HG02571 (cell line): ENCODE measurements at regions not wholly inside any gene's neighbourhood (a gene's known extent, or its start where the extent isn't known, plus 50 kb on each side); places are given as distances from the start of the nearest gene placed in this dataset.
"Not testable (repeated sequence)": the region's sequence is repeated elsewhere in the genome, so short reads cannot be mapped to it uniquely, and the experiment has no call there.

Experiments
- ATAC-seq: cut with Tn5 transposase; IDR thresholded peaks from one replicate; pipeline ENCODE4 v1.9.1; 2021; ENCODE audit warnings: mild to moderate bottlenecking, moderate library complexity; ENCODE audit not compliant: unreplicated experiment

DNA sequence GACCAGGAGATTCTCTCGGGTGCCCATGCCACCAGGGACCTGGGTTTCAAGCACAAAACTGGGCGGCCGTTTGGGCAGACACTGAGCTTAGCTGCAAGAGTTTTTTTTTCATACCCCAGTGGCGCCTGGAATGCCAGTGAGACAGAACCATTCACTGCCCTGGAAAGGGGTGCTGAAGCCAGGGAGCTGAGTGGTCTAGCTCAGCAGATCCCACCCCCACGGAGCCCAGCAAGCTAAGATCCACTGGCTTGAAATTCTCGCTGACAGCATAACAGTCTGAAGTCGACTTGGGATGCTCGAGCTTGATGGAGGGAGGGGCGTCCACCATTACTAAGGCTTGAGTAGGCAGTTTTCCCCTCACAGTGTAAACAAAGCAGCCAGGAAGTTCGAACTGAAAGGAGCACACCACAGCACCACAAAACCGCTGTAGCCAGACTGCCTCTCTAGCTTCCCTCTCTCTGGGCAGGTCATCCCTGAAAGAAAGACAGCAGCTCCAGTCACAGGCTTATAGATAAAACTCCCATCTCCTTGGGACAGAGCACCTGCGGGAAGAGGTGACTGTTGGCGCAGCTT is 157.7 kb downstream of the GIPC2 start:
- not testable (repeated sequence) for ATAC-seq

DNA sequence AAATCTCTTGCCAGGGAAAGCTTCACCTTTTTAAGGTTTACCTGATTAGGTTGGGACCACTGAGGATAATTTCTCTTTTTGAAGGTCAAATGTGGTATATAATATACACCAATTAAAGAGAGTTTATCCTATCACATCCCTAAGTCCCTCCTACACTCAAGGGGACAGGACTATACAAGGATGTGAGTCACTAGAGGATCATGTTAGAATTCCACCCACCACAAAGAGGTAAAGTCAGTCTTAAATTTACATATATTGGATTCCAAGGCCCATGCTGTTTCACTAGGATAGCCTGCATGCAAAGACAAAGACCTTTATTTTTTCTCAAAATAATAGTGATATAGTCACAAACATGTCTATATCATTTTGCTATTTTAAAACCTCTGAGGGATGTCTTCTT is 164.4 kb downstream of the GIPC2 start:
- ATAC-seq, result no peak

DNA sequence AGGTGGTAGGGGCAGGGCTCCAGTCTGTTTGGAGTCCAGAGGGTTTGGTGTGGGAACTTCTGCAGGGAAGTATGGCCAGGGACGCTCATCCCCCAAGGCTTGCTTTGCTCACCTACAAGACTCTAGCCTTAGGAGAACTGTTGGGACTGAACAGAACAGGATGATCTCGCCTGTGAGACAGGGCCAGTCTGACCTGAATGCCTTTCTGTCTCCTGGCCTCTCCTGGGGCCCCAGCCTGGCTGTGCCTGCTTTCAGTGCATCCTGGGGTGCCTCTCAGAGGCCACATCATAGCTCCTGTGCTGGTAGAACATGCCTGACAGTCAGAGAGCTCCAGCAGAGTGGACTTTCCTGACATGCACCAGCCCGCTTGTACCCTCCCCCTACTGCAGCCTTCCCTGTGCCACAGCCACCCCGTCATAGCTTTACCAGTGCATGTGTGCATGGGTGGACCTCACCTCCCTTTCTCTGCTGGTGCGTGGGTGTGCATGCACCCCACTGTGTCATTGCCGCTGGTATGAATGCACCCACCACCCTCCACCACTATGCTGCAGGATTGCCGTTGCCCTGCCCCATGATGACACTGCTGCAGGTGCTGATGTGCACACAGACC is 165.8 kb downstream of the GIPC2 start:
- ATAC-seq, result no peak

DNA sequence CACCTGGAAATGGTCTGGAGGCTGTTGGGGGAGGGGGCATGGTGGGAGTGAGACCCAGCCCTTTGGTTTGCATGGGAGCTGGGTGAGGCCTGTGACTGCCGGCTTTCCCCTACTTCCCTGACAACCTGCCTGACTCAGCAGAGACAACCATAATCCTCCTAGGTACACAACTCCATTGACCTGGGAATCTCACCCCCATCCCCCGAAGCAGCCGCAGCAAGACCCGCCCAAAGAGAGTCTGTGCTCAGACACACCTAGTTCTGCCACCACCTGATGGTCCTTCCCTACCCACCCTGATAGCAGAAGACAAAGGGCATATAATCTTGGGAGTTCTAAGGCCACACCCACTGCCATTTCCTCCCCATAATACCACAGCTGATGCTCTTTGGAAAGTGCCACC is 168.6 kb downstream of the GIPC2 start:
- ATAC-seq, result no peak

DNA sequence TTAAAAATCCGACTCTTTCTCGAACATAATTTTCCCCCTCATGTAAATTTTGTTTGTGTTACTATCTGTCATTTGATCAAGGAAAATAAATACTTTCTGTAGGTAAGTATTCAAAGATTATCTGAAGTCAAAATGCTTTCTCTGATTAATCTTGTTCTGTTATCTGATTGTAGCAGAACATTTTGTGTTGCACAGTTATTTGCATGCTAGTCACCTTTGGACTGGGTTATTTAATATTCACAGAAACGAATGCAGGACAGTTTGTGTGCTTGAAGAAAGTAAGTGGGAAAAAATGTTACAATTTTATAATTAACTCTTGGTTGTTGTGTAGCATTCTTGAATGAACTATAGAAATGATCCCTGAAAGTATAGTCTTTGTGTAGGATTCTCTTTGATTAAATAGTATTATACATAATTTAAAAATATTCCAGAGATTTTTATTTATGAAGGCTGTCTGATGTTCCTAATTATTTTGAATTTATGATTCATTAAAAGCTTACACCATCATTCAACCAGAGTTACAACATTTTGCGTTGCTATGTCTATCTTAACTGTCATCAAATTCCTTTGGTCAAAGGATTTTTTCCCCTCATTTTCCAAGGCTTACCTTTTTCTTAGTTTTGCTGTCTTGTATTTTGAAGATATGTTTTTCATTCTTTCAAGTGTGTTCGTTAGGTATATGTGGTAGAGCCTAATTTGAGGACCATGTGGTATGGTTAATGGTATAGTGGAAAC is 176.6 kb downstream of the GIPC2 start:
- no peak for ATAC-seq

DNA sequence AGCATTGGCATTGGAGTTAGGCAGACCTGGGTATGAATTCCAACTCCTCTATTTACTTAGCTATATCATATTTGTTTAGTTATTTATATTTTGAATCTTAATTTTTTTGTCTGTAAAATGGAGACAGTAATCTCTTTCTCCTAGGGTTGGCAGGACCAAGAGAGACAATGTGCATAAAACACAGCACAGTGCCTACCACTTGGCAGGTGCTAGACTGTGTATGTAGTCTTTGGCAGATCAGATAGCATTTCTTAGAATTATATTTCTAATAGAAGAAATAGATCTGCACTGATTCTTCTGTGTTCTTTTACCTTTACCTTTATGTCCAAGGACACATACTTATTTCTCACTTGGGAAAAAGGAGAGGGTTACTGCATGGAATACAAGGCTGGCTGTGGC is 177.2 kb downstream of the GIPC2 start:
- ATAC-seq, result no peak

DNA sequence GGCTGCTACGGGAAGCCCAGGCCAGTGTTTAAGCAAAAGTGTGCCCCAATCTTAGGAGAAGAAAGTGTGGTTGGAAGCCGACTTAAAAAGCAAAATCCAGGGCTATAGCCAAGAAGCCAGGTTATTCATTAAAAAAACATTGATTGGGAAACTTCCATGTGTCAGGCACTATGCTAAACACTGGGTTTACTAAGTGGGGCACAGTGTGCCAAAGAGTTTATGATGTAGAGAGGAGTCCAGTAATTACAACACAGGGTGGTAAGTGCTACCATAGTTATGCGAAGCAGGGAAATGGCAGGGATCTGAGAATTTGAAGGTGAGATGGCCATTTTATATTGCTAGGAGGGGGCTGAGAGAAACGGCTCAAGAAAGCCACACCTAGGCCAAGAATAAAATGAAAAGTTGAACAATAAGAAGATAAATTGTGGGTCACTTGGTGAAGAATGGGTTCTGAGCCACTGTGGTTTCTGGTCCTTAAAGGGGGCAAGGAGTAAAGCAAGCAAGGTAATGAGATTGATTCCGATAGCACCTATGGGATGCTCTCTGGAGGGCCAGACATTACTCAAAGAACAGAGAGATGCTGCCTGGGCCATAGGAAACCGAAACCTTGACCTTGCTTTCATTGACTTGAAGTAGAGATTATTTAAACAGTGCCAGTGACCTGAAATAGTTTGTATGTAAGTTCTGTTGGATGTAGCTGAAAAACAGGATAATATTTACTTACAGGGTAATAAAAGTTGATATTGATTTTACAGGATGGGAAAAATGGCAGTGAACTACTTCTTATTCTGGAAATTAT is 177.8 kb downstream of the GIPC2 start:
- no peak for ATAC-seq

DNA sequence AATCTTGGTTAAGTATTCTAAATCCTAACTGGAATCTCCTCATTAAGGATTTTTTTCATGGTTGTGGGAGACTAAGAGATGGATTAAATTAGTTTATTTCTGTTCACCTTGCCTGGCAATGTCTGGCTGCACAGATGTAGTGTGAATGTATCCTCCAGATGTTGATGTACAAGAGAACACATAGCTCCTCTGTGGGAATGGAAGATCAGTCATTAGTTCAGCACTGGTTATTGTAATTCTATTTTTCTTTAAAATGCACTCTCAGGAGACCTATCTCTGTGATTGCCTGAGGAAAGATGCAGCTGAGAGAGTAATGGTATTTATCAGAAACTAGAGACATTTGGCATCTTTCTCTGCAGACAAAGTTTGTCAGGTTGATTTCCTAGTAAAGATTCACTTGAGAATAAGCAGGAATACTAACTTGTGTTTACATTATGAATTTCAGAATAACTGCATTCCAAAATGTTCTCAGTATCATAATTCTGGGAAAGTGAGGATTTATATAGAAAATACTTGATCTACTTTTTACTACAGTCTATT is 178.6 kb downstream of the GIPC2 start:
- no peak for ATAC-seq

DNA sequence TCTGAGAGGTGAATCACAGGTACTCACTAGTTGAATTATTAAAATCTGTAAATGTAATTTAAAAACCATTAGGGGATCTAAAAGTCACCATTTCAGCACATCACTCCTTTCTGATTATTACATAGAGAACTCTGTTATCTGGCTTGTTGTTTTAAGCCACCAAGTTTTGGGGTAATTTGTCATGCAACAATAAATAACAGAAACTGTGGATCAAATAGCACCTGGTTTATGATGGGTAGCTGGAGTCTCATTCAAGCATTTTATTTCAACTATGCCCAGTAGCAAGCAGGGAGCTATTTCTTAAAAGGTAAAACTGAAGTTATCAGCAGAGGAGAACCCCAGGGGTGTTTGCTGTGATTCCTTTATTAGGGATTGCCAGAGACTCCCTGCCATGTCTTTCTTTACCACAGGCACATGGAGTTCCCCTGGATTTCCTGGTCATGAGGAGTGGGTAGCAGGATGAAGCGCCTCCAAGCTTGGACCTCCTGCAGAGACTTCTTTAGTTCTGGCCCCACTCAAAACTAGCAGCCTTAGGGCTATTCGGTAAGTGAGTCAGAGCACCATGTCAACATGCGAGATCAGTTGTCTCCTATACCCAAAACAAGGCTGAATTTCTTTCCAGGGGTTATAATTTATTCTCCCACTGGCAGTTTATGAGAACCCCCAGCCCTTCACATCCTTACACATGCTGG is 179.2 kb downstream of the GIPC2 start:
- no peak for ATAC-seq

DNA sequence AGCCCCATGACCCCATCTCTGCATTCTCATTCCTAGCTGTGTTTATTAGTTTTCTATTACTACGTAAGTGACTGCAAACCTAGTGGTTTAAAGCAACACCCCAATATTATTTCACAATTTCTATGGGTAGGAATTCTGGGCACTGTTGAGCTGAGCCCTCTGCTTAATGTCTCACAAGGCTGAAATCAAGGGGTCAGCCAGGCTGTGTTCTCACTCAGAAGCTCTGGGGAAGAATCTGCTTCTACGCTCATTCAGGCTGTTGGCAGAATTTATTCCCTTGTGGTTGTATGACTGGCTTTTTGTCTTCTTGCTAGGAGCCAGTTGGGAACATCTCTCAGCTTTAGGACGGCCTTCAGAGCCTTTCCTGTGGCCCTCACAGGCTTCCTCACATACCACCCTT is 181.0 kb downstream of the GIPC2 start:
- no peak for ATAC-seq

DNA sequence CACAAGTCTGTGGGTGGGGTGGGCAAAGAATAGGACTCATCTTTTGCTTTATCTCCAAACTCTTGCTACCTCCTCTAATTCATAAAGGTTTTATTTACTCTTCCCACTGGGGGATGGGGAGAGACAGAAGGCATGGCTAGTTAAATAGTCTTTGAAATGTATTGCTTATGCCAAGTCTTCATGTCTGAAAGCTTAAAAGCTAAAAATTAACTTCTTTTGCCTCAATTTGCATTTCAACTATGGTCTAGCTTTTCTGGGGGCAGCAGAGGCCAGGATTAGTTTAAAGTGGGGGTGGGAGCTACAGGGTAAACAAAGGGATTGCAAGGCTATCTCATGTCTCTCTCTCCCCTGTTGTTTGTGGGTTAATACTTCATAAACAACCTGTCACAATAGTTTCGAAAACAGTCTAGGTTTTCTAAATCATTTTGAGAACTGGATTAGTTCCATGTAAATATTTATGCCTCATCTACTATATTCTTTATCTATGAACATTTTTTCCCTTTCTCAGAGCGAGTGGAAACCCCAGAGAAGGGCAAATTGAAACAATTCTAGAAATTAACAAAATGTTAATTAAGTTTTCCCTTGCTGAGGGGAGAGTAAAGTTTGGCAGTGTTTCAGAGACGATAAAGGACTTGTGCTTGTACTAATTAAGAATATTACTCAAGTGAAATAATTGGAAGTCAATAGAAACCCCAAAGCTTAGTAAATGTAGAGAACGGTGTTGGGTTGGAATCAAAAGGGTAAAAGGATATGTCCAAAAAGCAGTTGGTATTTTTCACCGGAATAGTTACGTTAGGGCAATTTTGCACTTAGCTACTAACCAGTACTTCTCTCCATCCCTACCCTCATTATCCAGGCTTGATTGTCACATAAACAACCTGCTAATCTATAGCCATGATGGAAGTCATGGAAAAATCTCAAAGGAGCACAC is 182.2 kb downstream of the GIPC2 start:
- no peak for ATAC-seq

DNA sequence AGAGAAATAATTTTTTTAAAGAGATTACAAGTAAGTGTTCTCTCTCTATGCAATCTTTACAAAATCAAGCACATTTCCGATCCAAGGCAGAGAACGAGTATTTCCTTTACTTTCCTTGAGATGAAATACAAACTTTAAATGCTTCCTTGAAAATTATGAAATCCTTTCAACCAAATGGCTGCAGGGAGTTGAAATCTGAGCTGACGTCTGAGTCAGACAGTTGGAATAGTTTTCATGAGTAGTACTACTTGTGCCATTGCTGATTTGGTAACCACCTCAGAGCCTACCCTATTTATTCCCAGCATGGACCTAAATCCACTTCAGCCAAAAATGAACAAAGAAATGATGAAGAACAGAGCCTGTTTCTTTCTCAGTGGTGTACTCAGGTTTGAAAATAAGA is 183.6 kb downstream of the GIPC2 start:
- no peak for ATAC-seq

DNA sequence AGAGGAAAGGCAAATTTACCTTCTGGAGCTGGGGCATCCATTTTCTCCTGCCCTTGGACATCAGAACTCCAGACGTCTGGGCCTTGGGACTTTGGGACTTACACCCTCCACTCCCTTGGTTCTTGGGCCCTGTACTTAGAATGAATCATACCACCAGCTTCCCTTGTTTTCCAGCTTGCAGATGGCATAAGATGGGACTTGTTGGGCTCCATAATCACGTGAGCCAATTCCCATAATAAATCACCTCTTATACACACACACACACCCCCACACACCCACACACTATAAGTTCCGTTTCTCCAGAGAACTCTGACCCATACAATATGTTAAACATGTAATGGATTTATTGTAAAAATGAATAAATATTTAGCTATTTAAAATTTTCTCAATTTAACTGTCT is 185.7 kb downstream of the GIPC2 start:
- ATAC-seq, result no peak

DNA sequence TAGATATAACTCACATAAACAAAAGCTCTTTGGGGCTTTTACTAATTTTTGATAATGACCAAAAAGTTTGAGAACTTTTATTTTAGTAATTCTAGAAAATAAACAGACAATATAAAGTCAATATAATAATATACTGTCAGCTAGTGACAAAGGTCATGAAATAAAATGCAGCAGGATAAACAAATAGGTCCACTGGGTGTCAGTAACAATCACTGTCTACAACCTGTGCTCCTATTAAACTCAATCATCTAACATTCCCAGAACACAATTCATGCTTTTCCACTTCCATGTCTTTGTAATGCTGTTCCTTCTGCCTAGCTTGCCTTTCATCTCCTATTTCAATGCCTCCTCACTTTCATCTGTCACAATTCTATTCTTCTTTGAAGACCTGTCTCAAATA is 186.1 kb downstream of the GIPC2 start:
- no peak for ATAC-seq

DNA sequence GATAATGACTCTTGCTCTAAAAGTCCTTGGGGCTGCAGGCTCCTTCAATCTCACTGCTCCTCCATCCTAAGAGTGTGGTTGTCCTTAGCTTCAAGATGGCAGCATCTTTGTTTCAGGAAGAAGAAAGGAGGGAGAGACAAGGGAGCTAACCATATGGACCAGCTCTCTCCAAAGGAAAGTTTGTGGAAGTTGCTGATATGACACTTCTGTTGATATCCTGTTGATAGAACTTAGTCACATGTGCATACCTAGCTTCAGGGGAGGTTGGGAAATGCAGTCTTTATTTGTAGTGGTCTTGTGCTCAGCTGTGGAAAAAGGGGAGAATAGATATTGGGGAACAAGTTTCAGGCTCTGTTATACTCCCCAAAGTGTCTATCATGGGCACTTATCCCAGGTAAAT is 186.9 kb downstream of the GIPC2 start:
- no peak for ATAC-seq

DNA sequence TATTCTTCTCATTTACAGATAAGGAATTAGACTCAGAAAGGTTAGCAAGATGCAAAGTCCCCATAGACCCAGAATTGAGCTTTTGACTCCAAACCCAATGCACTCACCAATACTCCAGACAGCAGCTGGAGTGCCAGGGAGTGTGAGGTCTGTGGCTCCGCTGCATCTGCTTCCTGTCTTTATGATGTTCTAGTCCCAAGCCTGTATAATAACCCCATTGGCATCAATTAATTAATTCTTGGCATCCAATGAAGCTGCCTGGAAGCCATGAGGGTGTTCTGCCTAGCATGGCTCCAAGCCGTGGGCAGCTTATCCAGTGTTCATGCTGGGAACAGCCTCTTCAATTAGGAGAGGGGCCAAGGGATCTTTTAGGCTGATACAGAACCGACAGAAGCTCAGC is 188.7 kb downstream of the GIPC2 start:
- no peak for ATAC-seq

DNA sequence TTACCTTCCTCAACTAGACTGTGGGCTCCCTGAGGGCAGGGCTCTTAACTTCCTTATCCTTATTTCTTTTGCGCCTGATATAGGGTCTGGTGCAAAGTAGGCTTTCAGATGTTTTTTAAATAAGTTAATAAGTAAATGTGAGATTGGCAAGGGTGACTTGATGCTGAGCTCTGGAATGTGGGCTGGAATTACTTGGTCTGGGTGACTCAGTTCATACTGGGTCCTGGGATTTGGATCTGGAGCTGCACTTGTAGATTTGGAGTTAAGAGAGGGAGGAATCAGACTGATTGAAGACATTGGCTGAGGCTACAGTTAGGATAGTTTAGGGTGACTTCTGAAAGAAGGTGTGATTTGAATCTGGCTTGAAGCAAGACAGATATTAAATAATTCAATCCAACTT is 190.9 kb downstream of the GIPC2 start:
- no peak for ATAC-seq

DNA sequence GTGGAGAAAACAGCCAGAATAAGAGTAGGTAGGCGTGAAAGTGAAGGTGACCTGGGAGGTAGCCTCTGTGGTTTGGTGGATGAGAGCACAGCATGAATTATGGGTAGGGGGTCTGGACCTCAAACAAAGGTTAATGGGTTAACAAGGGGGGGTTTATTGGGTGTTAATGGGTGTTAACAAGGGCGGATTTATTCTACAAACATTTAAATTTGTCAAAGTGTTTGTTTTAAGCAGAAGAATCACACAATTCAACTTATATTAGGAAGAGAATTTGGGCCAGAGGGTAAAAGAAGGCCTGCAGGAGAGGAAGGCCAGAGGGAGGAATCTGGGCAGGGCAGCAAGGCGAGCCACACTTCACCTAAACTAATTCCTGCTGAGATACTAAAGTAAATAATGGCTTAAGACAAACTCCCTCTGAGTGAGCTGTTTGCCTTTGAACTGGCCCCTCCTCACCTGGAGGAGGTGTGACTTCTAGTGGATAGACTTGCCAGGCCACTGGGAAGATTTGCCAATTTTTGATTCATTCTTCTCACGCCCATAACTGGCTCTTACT is 191.7 kb downstream of the GIPC2 start:
- no peak for ATAC-seq

DNA sequence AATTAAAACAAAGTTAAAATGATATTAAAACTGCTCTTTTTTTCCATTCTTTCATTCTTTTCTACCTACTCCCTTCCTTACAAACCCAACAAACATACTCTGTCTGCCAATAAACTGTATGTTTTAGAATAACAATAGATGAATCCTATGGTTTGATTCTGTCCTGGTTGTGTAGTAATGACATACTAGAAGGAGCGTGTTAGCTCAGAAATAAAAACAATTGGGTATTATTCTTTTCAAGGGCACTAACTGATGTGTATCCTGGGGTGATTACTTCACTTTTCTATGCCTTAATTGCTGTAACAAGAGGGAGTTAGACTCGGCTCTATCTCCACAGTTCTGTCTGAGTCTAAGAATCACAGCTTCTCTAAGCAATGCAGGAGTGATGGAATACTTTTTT is 194.4 kb downstream of the GIPC2 start:
- no peak for ATAC-seq

DNA sequence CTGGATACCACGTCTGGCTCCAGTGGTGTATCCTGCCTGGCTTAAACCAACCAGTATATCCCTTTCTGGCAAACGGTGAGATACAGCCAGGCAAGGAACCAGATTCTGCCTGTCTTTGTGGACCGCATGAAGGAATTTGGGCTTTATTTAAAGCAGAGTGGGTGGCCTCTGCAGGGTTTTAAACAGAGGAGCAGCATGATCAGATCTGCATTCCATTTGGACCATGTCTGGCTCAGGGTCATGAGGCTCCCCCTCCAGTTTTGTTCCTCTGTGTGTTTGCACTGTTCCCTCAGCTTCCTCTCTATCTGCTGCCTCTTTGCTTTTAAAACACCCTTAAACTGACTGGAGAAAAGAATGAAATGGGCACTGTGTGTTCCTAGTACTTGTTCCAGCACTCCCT is 195.0 kb downstream of the GIPC2 start:
- ATAC-seq, result no peak
